H1 (cell line): ENCODE measurements at regions not wholly inside any gene's neighbourhood (a gene's known extent, or its start where the extent isn't known, plus 50 kb on each side); places are given as distances from the start of the nearest gene placed in this dataset.

Experiments used
- CTCF ChIA-PET: fragments of 300-600 bp; sonication (Branson Sonifier 250); formaldehyde crosslinking; loops from one replicate; lab custom pipeline; 2021; ENCODE audit not compliant: partially characterized antibody; lab: Charles Lee
- POLR2A ChIA-PET: fragments of 300-600 bp; sonication (Branson Sonifier 250); formaldehyde crosslinking; loops from one replicate; lab custom pipeline; 2021; ENCODE audit warnings: inconsistent platforms; ENCODE audit not compliant: partially characterized antibody; lab: Charles Lee
- DNase-seq, 2 experiments: peaks; one replicate each; pipeline versions ENCODE4 v3.0.0 to v3.0.0-alpha.2; 2010 to 2022; ENCODE audit warnings: low spot score in 2 of 2, low read depth in 1 of 2, mixed read lengths in 1 of 2
- FAIRE-seq: peaks from 2 replicates; lab custom pipeline; 2011; peaks lifted over from hg19 to GRCh38; lab: Jason Lieb, UNC
- H2AFZ ChIP-seq: 2 replicates; pipeline ENCODE4 v1.8.1; 2012; ENCODE audit warnings: low read length, inconsistent platforms
- H2AK5ac ChIP-seq: 2 replicates; pipeline ENCODE4 v1.6.1; 2013; ENCODE audit warnings: low read depth, low read length
- H2BK120ac ChIP-seq: replicated peaks from 2 replicates; pipeline ENCODE3; 2013; ENCODE audit warnings: low read depth, low read length, inconsistent platforms
- H2BK12ac ChIP-seq: 2 replicates; pipeline ENCODE4 v1.6.1; 2013; ENCODE audit warnings: low read depth, low read length
- H2BK15ac ChIP-seq: 2 replicates; pipeline ENCODE4 v1.6.1; 2013; ENCODE audit warnings: low read length
- H2BK20ac ChIP-seq: 2 replicates; pipeline ENCODE4 v1.6.1; 2013; ENCODE audit warnings: low read length
- H2BK5ac ChIP-seq: 2 replicates; pipeline ENCODE4 v1.6.1; 2013; ENCODE audit warnings: low read depth, low read length
- H3K14ac ChIP-seq: 2 replicates; pipeline ENCODE4 v1.6.1; 2013; ENCODE audit warnings: inconsistent platforms; ENCODE audit not compliant: insufficient read length
- H3K18ac ChIP-seq: 2 replicates; pipeline ENCODE4 v1.6.1; 2013; ENCODE audit warnings: low read length; ENCODE audit errors: extremely low read depth
- H3K23ac ChIP-seq: 2 replicates; pipeline ENCODE4 v1.6.1; 2013; ENCODE audit warnings: inconsistent platforms; ENCODE audit not compliant: insufficient read length
- H3K23me2 ChIP-seq: 2 replicates; pipeline ENCODE4 v1.6.1; 2013; ENCODE audit warnings: low read depth, low read length
- H3K27ac ChIP-seq: 2 replicates; pipeline ENCODE4 v1.6.1; 2011; ENCODE audit warnings: low read depth, low read length, inconsistent platforms
- H3K27me3 ChIP-seq, 4 experiments: replicated peaks in 1 of 4; 1 replicate in 1 of 4; 2 replicates in 3 of 4; pipeline versions ENCODE4 v1.6.1 to v1.8.1; 2011 to 2013; ENCODE audit warnings: low read length in 3 of 4, mild to moderate bottlenecking in 3 of 4, inconsistent platforms in 2 of 4, mixed read lengths in 2 of 4, moderate library complexity in 1 of 4; ENCODE audit not compliant: control insufficient read depth in 3 of 4, insufficient read depth in 3 of 4; ENCODE audit errors: extremely low read depth in 1 of 4
- H3K36me3 ChIP-seq, 4 experiments: 2 replicates each; pipeline versions ENCODE4 v1.6.1 to v1.8.1; 2011 to 2013; ENCODE audit warnings: mild to moderate bottlenecking in 4 of 4, low read length in 3 of 4, moderate library complexity in 2 of 4, control low read depth in 1 of 4, inconsistent platforms in 1 of 4; ENCODE audit not compliant: insufficient read depth in 4 of 4, control insufficient read depth in 2 of 4
- H3K4ac ChIP-seq: replicated peaks from 2 replicates; pipeline ENCODE3; 2013; ENCODE audit warnings: low read length, low read depth, mixed read lengths, inconsistent platforms; ENCODE audit not compliant: insufficient read length
- H3K4me1 ChIP-seq, 4 experiments: replicated peaks in 1 of 4; 1 replicate in 1 of 4; 2 replicates in 3 of 4; pipeline versions ENCODE4 v1.6.1 to v1.8.1; 2011 to 2013; ENCODE audit warnings: low read length in 3 of 4, inconsistent platforms in 2 of 4, mixed read lengths in 1 of 4; ENCODE audit not compliant: insufficient read depth in 4 of 4, control insufficient read depth in 3 of 4
- H3K4me2 ChIP-seq, 2 experiments: 2 replicates each; pipeline versions ENCODE4 v1.6.1 to v1.8.1; 2011 to 2013; ENCODE audit warnings: low read depth in 2 of 2, low read length in 2 of 2, control low read depth in 1 of 2, inconsistent platforms in 1 of 2, mild to moderate bottlenecking in 1 of 2; ENCODE audit not compliant: insufficient read depth in 1 of 2
- H3K4me3 ChIP-seq, 4 experiments: fragments of 200-600, 300-600 bp in 1 of 4; sonication (generic), shearing (Covaris generic), sonication (Bioruptor Twin) in 1 of 4; 2 replicates each; pipeline versions ENCODE4 v1.5.1 to v1.8.1; 2011 to 2016; ENCODE audit warnings: low read length in 4 of 4, low read depth in 3 of 4, control low read depth in 2 of 4, inconsistent platforms in 2 of 4, mild to moderate bottlenecking in 2 of 4, mixed read lengths in 1 of 4, moderate library complexity in 1 of 4; ENCODE audit not compliant: insufficient read depth in 2 of 4; ENCODE audit errors: extremely low read depth in 1 of 4
- H3K56ac ChIP-seq: replicated peaks from 2 replicates; pipeline ENCODE3; 2013; ENCODE audit warnings: low read depth, mild to moderate bottlenecking, mixed read lengths, low read length, inconsistent platforms; ENCODE audit not compliant: insufficient read length
- H3K79me1 ChIP-seq: 2 replicates; pipeline ENCODE4 v1.6.1; 2013; ENCODE audit warnings: low read depth, low read length, control low read depth
- H3K79me2 ChIP-seq, 2 experiments: 2 replicates each; pipeline versions ENCODE4 v1.6.1 to v1.8.1; 2012 to 2013; ENCODE audit warnings: low read length in 2 of 2, mild to moderate bottlenecking in 2 of 2, inconsistent platforms in 1 of 2; ENCODE audit not compliant: insufficient read depth in 2 of 2, control insufficient read depth in 1 of 2
- H3K9ac ChIP-seq, 4 experiments: replicated peaks in 1 of 4; 1 replicate in 1 of 4; 2 replicates in 3 of 4; pipeline versions ENCODE4 v1.6.1 to v1.8.1; 2011 to 2013; ENCODE audit warnings: low read depth in 3 of 4, low read length in 3 of 4, control low read depth in 2 of 4, mild to moderate bottlenecking in 2 of 4, moderate library complexity in 2 of 4, inconsistent platforms in 1 of 4; ENCODE audit errors: extremely low read depth in 1 of 4
- H3K9me3 ChIP-seq, 2 experiments: 2 replicates each; pipeline versions ENCODE4 v1.6.1 to v1.8.1; 2012 to 2013; ENCODE audit warnings: mild to moderate bottlenecking in 2 of 2, moderate library complexity in 2 of 2, control low read depth in 1 of 2, inconsistent platforms in 1 of 2, low read depth in 1 of 2, low read length in 1 of 2, mixed read lengths in 1 of 2; ENCODE audit not compliant: insufficient read depth in 2 of 2
- H4K20me1 ChIP-seq, 2 experiments: replicated peaks in 1 of 2; 2 replicates each; pipeline versions ENCODE3 to v1.8.1; 2011 to 2013; ENCODE audit warnings: inconsistent platforms in 2 of 2, low read length in 2 of 2, mild to moderate bottlenecking in 1 of 2; ENCODE audit not compliant: insufficient read depth in 2 of 2, control insufficient read depth in 1 of 2
- H4K5ac ChIP-seq: 2 replicates; pipeline ENCODE4 v1.6.1; 2013; ENCODE audit warnings: low read length, low read depth, mixed read lengths, inconsistent platforms; ENCODE audit not compliant: insufficient read length
- H4K8ac ChIP-seq: 2 replicates; pipeline ENCODE4 v1.8.0; 2013; ENCODE audit warnings: mild to moderate bottlenecking, moderate library complexity, low read length, inconsistent platforms; ENCODE audit not compliant: insufficient read depth; ENCODE audit errors: extremely low read depth
- H4K91ac ChIP-seq: replicated peaks from 2 replicates; pipeline ENCODE3; 2013; ENCODE audit warnings: low read length, mixed read lengths, inconsistent platforms; ENCODE audit not compliant: insufficient read length
- CTBP2 ChIP-seq: IDR thresholded peaks from 2 replicates; pipeline ENCODE4 v1.7.0; 2011; ENCODE audit warnings: borderline replicate concordance, mild to moderate bottlenecking, moderate library complexity, mixed read lengths, low read length; ENCODE audit not compliant: insufficient read depth, insufficient read length
- JUN ChIP-seq: IDR thresholded peaks from 2 replicates; pipeline ENCODE4 v1.6.1; 2011; ENCODE audit warnings: low read depth, mild to moderate bottlenecking, improper control_type of control experiment, low read length
- PHF8 ChIP-seq: fragments of 200-600 bp; sonication (generic); conservative IDR thresholded peaks from 2 replicates; pipeline ENCODE4 v1.7.1; 2012; ENCODE audit warnings: low read depth, mild to moderate bottlenecking, inconsistent platforms, low read length, moderate library complexity
- TEAD4 ChIP-seq: IDR thresholded peaks from 2 replicates; pipeline ENCODE4 v1.6.1; 2012; ENCODE audit warnings: low read depth, low read length, inconsistent platforms, mixed read lengths
- YY1 ChIP-seq: IDR thresholded peaks from 2 replicates; pipeline ENCODE4 v1.6.1; 2011; ENCODE audit warnings: low read depth, mild to moderate bottlenecking, low read length

DNA sequence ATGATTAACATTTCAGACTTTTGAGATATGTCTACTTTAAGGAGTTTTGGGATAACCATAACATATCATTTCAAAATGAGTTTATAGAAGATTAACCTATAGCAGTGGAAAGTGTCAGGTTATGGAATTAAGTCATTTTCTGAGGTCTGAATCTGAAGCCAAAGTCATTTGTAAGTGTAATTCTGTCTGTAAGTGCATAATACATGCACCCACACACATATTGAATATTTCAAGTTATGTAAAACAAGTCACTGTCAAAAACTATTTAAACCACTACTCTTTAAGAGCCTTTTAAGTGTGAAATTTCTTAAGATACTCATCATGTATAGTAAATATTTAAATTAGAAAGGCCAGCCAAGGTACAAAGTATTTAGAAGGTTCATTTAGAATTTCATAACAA, 115.8 kb upstream of the HMGCLL1 start:
- no peak overlapping the region for H3K4me3 ChIP-seq
- H4K91ac ChIP-seq: no peak overlapping the region
- no peaks in the 10 kb centered on the region for H3K36me3 ChIP-seq
- DNase-seq: no peak
- peaks cover 0 to 5% (median 3%) of the 10 kb centered on the region in 4 experiments; a peak in 2 of 7 replicates for H3K4me1 ChIP-seq
- H3K4me2 ChIP-seq: no peak overlapping the region
- no peak overlapping the region for H2AK5ac ChIP-seq
- H3K27ac ChIP-seq: no peak overlapping the region
- no peak overlapping the region for H3K18ac ChIP-seq
- H4K20me1 ChIP-seq: no peaks in the 10 kb centered on the region
- H2AFZ ChIP-seq: no peak overlapping the region
- no peak overlapping the region for H3K4ac ChIP-seq
- H3K23me2 ChIP-seq: no peaks in the 10 kb centered on the region
- H2BK12ac ChIP-seq: no peak overlapping the region
- ChIA-PET CTCF (no interaction called here), POLR2A (interaction anchor here (0.6 kb wide), 1 partner anchor 109 kb away, joined by 3 read pairs; no protein-coding TSS in a partner anchor)
- no peak overlapping the region for H3K9ac ChIP-seq
- H2BK15ac ChIP-seq: no peak overlapping the region
- H3K9me3 ChIP-seq: no peaks in the 10 kb centered on the region
- no peak overlapping the region for H3K56ac ChIP-seq
- no peak overlapping the region for H2BK20ac ChIP-seq
- H3K79me1 ChIP-seq: no peaks in the 10 kb centered on the region
- no peak overlapping the region for H3K23ac ChIP-seq
- no peak overlapping the region for H2BK120ac ChIP-seq
- H3K79me2 ChIP-seq: no peaks in the 10 kb centered on the region
- H4K8ac ChIP-seq: no peak overlapping the region
- TF ChIP-seq YY1 (no peak), CTBP2 (no peak), PHF8 (no peak), JUN (no peak), TEAD4 (no peak)
- H2BK5ac ChIP-seq: no peak overlapping the region
- no peak overlapping the region for H3K14ac ChIP-seq
- peak overlapping the region; percentile 80 for H4K5ac ChIP-seq
- no peaks in the 10 kb centered on the region for H3K27me3 ChIP-seq
- FAIRE-seq: no peak
